GM18867 (cell line): ENCODE measurements at regions not wholly inside any gene's neighbourhood (a gene's known extent, or its start where the extent isn't known, plus 50 kb on each side); places are given as distances from the start of the nearest gene placed in this dataset.
A peak's percentile ranks its signal among the peaks of the same experiment; 100 is the strongest.

Experiments used
- ATAC-seq: cut with Tn5 transposase; IDR thresholded peaks from one replicate; pipeline ENCODE4 v1.9.1; 2021; ENCODE audit warnings: mild to moderate bottlenecking, moderate library complexity; ENCODE audit not compliant: unreplicated experiment

DNA sequence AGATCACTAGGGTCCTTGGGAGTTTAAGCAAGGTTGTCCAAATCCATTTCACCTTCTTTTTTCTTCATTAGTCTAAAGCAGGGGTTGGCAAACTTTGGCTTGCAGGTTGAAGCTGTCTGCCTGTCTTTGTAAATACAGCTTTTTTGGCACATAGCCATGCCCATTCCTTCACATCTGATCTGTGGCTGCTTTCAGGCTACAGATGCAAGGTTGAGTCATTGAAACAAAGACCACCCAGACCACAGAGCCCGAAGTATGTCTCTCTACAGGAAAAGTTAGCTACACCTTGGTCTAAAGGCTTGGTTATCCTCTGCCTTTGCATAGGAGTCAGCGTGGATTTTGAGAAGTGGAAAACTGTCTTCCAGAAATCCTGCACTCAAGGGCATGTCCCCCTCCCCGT, 238.1 kb upstream of the STS start:
- ATAC-seq: no peak

- no peak for ATAC-seq
Measured at GRCh38 chrX:6906608-6907007, 240.9 kb upstream of the STS start.

- ATAC-seq: no peak
Measured at GRCh38 chrX:6904156-6904555, 243.4 kb upstream of the STS start.

DNA sequence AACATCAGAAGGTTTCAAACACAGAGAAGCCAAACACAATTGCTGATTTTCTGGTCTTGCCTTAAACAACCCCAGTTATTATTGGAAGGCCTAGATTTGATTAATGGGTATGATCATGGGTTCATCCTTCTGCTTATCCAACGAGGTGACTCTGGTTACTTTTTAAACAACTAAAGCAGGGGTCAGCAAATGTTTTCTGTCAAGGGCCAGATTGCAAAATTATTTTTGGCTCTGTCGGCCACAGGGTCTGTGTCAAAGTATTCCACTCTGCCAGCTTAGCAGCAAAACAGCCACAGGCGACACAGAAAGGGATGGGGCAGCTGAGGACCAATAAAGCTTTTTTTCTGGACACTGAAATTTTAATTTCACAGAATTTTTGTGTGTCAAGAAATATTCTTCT, 249.1 kb upstream of the STS start:
- ATAC-seq: no peak

DNA sequence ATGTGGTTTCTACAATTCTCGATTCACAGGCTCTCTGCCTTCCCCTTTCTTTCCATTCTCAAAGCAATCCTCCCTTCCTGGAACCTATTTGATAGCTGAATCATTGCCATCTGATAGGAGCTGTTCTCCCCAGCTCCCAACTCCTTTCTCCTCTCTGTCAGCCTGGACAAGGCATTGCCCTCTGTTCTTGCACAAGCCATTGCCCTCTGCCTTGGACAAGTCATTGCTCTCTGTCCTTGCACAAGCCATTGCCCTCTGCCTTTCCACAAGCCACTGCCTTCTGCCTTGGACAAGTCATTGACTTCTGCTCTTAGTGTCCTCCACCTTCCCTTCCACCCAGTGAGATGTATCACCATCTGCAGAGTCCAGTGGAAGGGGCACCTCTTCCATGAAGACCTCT, 256.1 kb upstream of the STS start:
- no peak for ATAC-seq

- no peak for ATAC-seq
Measured at GRCh38 chrX:6890544-6891261, 256.8 kb upstream of the STS start.

DNA sequence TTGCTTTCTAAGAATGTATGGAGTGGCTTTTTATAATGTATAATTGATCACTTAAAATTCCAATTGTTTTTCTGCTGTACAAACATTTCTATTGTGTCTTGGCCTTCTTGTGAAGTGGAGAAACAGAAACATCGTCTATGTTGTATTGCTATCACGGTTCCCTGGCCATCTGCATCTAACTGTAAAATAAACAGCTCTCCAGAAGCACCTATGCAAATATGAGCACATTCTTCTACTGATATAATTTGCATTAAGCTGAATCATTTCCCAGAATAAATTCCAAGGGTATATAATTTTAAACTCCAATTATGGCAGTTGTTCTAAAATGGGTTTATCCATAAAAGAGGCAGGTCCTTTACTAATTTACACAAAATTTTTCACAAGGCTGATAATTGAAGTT, 261.6 kb upstream of the STS start:
- no peak for ATAC-seq

- ATAC-seq: no peak
Measured at GRCh38 chrX:6885396-6885795, 262.1 kb upstream of the STS start.

DNA sequence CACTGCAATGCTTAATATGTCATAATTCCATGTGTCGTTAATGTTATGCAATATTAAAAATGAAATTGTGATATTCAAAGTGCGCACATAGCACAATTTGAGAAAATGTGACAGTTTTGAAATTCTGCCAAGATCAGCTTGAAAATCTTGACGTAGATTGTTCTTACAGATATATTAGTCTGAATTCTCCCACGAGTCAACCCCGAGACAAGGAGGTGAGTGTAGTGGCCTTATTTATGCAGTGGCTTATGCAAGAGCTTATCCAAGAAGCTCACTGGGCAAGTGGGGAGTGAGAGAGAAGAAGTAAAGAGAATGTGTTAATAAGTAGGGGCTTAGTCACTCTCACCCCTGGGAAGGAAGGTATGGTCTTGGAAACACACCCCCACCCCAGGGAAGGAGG, 286.1 kb upstream of the STS start:
- ATAC-seq: no peak

- no peak for ATAC-seq
Measured at GRCh38 chrX:6857749-6858148, 289.8 kb upstream of the STS start.

DNA sequence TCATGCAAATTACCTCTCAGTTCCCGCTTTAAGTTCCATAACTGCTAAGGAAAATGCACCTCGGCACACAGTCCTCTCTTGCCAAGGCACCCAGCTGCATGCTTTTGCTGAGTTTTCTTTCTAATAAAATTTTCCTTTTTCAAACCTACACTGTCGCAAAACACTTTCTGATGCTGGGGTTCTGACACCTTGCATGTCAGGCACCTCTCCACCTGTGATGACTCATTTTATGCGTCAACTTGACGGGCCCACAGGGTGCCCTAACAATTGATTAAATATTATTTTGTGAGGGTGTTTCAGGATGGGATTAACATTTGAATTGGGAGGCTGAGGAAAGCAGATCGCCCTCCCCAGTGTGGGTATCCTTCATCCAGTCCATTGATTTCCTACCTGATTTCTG, 291.0 kb upstream of the STS start:
- ATAC-seq: peak; percentile 36

GRCh38 chrX:6852869-6853268, 294.6 kb upstream of the STS start:
- no peak for ATAC-seq

- ATAC-seq: no peak
Measured at GRCh38 chrX:6852121-6852520, 295.4 kb upstream of the STS start.

DNA sequence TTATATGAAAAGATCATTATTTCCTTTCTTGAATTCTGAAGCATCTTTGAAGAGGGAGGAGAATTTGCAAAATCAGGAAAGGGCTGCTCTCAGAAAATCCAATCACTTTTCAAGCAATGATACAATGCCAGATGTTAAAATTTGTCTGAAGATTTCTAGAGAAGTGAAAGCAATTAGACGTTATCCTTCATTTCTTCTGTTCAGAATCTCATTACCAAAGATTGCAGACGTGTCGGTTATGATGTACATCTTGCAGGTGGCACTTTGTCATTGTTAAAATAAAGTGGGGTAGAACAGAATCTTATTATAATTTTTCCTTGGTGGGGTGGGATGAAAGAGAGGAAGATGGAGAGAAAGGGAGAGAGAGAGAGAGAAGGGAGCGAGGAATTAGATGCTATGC, 296.4 kb upstream of the STS start:
- no peak for ATAC-seq

GRCh38 chrX:6849716-6850414, 297.6 kb upstream of the STS start:
- ATAC-seq: peak; percentile 49

DNA sequence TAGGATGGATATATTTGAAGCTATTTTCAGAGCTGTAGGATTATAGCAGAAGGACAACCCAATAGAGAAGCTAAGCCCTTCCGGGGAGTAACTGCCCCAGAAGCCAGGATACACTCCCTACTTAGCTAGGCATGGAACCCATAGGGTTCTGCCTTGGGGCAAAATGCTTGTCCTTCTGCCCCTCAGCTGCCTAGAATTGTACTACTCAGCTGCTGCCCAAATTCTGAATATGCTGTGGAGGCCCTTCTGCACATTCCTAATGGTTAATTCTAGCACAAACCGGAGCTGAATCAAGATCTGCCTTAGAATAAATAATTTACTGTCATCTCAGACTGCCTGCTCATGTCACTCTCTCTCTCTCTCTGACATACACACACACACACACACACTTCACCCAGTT, 297.7 kb upstream of the VCX3A start:
- no peak for ATAC-seq

DNA sequence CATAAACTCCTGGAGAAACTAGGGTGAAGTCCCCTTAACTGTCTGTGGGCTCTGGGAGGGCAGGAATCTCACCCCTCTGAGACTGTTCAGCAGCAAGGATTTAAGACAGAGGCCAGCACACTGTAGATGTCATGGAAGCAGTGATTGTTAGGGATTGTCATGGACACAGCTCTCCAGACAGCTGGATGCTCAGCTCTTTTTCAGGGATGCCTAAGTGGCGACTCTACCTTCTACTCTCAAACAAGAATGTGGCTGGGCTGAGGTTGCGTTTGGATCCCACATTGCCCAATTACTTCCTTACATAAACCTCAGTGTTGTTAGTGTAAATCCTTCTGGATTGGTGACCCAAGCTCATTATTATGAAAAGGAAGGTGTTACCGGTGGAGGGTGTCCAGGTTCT, 291.9 kb upstream of the VCX3A start:
- no peak for ATAC-seq

DNA sequence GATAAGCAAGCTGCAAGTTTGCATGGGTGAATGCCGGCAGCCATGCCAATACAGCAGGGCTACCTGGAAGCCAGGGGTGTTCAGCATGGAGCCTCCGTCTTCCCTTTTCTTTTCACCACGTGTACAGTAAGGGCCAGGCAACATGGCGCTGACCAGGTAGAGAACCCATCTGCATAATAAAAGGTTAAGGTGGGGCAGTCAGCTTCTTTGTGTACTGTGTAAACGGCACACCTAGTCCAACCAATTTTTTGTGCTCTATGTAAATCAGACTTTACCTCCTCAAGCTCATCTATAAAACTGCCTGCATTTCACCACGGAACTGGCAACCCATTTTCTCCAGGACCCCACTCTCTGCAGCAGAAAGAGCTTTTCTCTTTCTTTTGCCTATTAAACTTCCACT, 286.8 kb upstream of the VCX3A start:
- ATAC-seq: no peak

GRCh38 chrX:6813836-6814370, 279.0 kb upstream of the VCX3A start:
- ATAC-seq: no peak

GRCh38 chrX:6812087-6812486, 277.2 kb upstream of the VCX3A start:
- no peak for ATAC-seq

- ATAC-seq: no peak
Measured at GRCh38 chrX:6810776-6811175, 275.9 kb upstream of the VCX3A start.

DNA sequence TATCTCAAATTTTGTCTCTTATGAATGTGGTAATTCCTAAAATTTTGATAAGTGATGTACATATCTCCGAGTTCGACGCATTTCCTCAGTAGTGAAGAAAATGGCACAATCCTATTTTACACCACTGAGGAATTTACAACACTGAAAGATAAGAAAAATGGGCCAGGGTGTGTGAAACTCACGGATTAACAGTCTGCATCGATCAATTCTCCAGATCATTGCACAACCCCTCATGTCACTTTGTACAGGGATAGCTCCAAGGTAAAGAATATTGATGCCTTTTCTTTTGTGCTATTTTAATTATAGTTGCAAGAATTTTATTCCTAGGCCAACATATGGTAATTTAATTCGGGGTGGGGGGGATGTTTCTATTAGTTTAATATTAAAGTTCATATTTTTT, 268.7 kb upstream of the VCX3A start:
- no peak for ATAC-seq

GRCh38 chrX:6793000-6793399, 258.1 kb upstream of the VCX3A start:
- no peak for ATAC-seq
